NT2/D1 (cell line): ENCODE measurements at regions not wholly inside any gene's neighbourhood (a gene's known extent, or its start where the extent isn't known, plus 50 kb on each side); places are given as distances from the start of the nearest gene placed in this dataset.

ENCODE experiments used
- SUZ12 ChIP-seq: IDR thresholded peaks from 2 replicates; pipeline ENCODE4 v1.6.1; 2011; ENCODE audit not compliant: insufficient read length, insufficient read depth; ENCODE audit errors: extremely low read depth
- YY1 ChIP-seq: IDR thresholded peaks from 2 replicates; pipeline ENCODE4 v1.6.1; 2011; ENCODE audit not compliant: insufficient read length, insufficient read depth
- ZNF274 ChIP-seq: IDR thresholded peaks from 2 replicates; pipeline ENCODE4 v1.6.1; 2011; ENCODE audit warnings: mild to moderate bottlenecking, low read depth, low read length

GRCh38 chr2:168396131-168396530 is 59.9 kb upstream of the CERS6 start:
- no peak for TF ChIP-seq SUZ12
- TF ChIP-seq YY1: no peak
- TF ChIP-seq ZNF274: no peak
